ENCODE measurements at regions not wholly inside any gene's neighbourhood (a gene's known extent, or its start where the extent isn't known, plus 50 kb on each side); places are given as distances from the start of the nearest gene placed in this dataset.

- no peak for DNase-seq (ENCODE audit: low read depth in 1 of 2, low spot score in 1 of 2)
- Histone ChIP-seq H3K4me3 (replicated peaks; ENCODE audit: insufficient read depth, low read length) (no peak overlapping the region), H3K27ac (replicated peaks) (no peak overlapping the region), H3K27me3 (ENCODE audit: insufficient read depth, poor library complexity, severe bottlenecking) (no peaks in the 10 kb centered on the region)
- TF ChIP-seq, protein P1, sequence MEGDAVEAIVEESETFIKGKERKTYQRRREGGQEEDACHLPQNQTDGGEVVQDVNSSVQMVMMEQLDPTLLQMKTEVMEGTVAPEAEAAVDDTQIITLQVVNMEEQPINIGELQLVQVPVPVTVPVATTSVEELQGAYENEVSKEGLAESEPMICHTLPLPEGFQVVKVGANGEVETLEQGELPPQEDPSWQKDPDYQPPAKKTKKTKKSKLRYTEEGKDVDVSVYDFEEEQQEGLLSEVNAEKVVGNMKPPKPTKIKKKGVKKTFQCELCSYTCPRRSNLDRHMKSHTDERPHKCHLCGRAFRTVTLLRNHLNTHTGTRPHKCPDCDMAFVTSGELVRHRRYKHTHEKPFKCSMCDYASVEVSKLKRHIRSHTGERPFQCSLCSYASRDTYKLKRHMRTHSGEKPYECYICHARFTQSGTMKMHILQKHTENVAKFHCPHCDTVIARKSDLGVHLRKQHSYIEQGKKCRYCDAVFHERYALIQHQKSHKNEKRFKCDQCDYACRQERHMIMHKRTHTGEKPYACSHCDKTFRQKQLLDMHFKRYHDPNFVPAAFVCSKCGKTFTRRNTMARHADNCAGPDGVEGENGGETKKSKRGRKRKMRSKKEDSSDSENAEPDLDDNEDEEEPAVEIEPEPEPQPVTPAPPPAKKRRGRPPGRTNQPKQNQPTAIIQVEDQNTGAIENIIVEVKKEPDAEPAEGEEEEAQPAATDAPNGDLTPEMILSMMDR (IDR thresholded peaks at IDR 0.05; ENCODE audit: insufficient read depth, low read length): no peak
- TF ChIP-seq POLR2AphosphoS5 (IDR thresholded peaks at IDR 0.05; ENCODE audit: low read depth) (no peak), GABPA (IDR thresholded peaks at IDR 0.05; ENCODE audit: low read depth) (no peak), REST (IDR thresholded peaks at IDR 0.05; ENCODE audit: insufficient replicate concordance, low read depth) (no peak), SPI1 (IDR thresholded peaks at IDR 0.05; ENCODE audit: borderline replicate concordance, low read depth) (no peak)
Measured at GRCh38 chr13:85347251-85347650, 452.0 kb downstream of the SLITRK6 start.

- H3K4me3 ChIP-seq (replicated peaks; ENCODE audit: insufficient read depth, low read length): no peak overlapping the region
- DNase-seq (ENCODE audit: low read depth in 1 of 2, low spot score in 1 of 2): no peak
- no peak for TF ChIP-seq SPI1 (IDR thresholded peaks at IDR 0.05; ENCODE audit: borderline replicate concordance, low read depth)
- TF ChIP-seq, protein P1 (IDR thresholded peaks at IDR 0.05; ENCODE audit: insufficient read depth, low read length): no peak
- TF ChIP-seq GABPA (IDR thresholded peaks at IDR 0.05; ENCODE audit: low read depth): no peak
- no peak for TF ChIP-seq POLR2AphosphoS5 (IDR thresholded peaks at IDR 0.05; ENCODE audit: low read depth)
- TF ChIP-seq REST (IDR thresholded peaks at IDR 0.05; ENCODE audit: insufficient replicate concordance, low read depth): no peak
- no peak overlapping the region for H3K27ac ChIP-seq (replicated peaks)
- H3K27me3 ChIP-seq (ENCODE audit: insufficient read depth, poor library complexity, severe bottlenecking): no peaks in the 10 kb centered on the region
Measured at GRCh38 chr13:85334187-85334586, 465.0 kb downstream of the SLITRK6 start.

DNA sequence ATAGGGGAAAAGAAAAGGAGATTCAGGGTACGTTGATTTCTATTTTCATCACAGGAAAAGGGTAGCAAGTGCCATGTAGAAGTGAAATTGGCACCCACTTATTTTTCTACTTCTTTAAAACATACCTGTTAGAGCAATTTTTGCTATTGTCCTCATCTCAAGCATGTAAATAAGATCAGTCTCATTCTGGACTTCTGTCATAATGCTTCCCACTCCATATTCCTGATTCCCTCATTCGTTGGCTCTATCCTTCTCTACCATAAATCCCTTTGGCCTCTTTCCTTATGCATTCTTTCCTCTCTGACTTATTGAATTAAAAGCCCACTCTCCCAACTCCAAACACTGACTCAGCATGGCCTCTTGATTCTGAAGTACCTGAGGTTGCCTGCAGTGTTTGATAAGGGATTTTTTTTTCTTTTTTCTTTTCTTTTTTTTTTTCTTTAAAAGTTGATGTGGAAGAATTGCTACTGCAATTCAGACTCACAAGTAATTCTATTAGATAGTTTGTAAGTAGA lies 465.7 kb downstream of the SLITRK6 start:
- no peak overlapping the region for H3K27ac ChIP-seq (replicated peaks)

More for the DNA sequence above, 465.7 kb downstream of the SLITRK6 start:
- no peak for DNase-seq (ENCODE audit: low read depth in 1 of 2, low spot score in 1 of 2)
- Histone ChIP-seq H3K4me3 (replicated peaks; ENCODE audit: insufficient read depth, low read length) (no peak overlapping the region), H3K27me3 (ENCODE audit: insufficient read depth, poor library complexity, severe bottlenecking) (no peaks in the 10 kb centered on the region)
- TF ChIP-seq SPI1 (IDR thresholded peaks at IDR 0.05; ENCODE audit: borderline replicate concordance, low read depth) (no peak), GABPA (IDR thresholded peaks at IDR 0.05; ENCODE audit: low read depth) (no peak), REST (IDR thresholded peaks at IDR 0.05; ENCODE audit: insufficient replicate concordance, low read depth) (no peak), POLR2AphosphoS5 (IDR thresholded peaks at IDR 0.05; ENCODE audit: low read depth) (no peak)
